HG03159 (cell line): ENCODE measurements at regions not wholly inside any gene's neighbourhood (a gene's known extent, or its start where the extent isn't known, plus 50 kb on each side); places are given as distances from the start of the nearest gene placed in this dataset.

Experiments used
- ATAC-seq: cut with Tn5 transposase; IDR thresholded peaks from one replicate; pipeline ENCODE4 v1.9.1; 2021; ENCODE audit warnings: mild to moderate bottlenecking, moderate library complexity; ENCODE audit not compliant: unreplicated experiment

DNA sequence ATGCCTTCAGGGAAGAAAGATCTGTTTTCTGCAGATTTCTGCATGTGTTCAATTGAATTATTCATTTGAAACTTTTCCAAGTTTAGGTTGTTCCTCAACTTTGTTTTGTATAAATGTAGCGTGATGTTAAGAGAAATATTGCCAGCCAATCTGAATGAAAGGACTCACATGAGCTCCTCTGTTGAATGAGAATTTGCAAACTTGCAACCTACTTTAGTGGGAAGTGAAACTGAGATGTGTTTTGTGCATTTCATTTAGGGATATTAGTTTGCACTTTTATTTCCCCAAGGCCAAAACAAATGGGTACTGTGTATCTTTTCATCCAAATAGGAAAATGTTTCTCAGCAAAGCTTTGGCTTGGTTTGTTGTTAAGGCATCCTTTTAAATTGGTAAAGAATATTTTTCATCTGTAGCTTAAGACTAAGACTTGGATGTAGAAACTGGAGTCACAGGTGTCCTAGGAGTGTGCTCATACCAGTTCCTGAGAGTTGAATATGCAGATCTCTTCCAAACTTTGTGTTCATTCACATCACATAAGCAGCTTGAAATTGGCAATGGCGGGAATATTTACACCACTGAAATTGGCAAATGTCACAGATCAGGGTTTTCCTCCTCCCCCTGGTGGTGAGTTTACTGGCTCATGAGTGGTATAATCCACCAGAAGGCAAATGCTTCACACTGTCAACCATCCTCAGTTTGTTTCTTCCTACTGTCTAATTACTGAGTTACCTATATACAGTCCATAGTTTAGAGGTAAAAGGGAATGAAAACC lies 193.6 kb upstream of the BANK1 start:
- peak; percentile 59 for ATAC-seq

DNA sequence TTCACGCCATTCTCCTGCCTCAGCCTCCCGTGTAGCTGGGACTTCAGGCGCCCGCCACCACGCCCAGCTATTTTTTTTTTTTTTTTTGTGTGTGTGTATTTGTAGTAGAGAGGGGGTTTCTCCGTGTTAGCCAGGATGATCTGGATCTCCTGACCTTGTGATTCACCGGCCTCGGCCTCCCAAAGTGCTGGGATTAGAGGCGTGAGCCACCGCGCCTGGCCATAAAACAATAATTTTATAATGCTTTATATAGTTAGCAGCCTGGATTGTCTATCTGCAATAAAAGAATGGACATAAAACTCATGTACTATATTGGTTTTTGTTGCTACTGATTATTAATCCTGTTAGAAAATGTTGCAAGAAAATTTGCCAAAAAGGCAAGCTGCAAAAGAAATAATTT lies 195.9 kb upstream of the BANK1 start:
- ATAC-seq, result no peak

DNA sequence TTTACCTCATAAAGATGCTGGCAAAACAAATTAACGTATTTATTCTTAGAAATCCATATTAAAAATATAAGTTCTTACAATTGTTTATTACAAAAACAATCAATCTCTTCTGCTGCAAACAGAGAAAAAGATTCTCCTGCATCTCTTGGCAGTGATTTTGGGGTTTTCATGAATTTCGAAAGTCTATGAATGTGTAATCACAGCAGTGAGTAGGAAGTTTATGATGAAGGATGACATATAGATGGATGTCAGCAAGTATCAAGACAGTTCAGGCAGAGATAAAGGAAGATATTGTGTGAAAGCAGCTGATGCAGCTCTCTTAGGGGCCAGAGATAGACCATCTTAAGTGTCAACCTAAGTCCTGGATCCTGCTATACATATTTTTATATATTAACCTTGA lies 196.9 kb upstream of the BANK1 start:
- no peak for ATAC-seq

DNA sequence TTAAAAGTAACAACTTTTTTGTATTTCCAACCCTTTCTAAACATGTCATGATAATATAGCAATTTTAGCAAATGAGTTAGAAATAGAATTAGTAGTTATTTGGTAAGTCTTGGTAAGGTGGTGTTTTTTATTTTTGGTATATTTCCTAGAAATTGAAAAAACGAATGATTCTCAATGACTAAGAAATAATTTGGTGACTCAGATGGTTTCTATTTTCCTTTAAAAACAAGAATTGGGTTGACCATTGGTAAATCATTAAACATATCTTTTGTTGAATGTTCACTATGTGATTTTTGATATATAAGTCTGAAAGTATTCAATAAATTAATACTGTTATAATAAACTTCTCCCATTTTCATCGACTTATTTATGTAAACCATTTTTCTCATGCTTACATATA lies 206.2 kb upstream of the BANK1 start:
- no peak for ATAC-seq

DNA sequence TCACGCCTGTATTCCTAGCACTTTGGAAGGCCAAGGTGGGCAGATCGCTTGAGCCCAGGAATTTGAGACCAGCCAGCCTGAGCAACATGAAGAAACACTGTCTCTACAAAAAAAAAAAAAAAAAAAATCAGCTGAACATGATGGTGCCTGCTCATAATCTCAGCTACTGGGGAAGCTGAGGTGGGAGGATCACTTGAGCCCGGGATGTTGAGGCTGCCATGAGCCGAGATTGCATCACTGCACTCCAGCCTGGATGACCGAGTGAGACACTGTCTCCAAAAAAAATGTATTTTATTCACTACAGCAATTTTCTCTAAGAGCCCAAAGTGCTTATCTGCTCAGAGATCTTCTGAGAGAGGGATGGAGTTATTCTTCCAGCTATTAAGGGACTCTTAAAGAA lies 215.8 kb upstream of the PPP3CA start:
- no peak for ATAC-seq

DNA sequence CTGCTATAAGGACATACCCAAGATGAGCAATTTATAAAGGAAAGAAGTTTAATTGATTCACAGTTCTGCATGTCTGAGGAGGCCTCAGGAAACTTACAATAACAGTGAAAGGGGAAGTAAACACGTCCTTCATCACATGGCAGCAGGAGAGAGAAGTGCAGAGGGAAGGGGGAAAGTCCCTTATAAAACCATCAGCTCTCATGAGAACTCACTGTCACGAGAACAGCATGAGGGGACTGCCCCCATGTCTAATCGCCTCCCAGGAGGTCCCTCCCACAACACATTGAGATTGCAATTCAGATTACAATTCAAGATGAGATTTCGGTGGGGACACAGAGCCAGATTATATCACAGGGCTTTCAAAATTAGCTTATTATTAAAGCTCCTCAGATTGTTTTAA lies 209.5 kb upstream of the PPP3CA start:
- ATAC-seq, result no peak

DNA sequence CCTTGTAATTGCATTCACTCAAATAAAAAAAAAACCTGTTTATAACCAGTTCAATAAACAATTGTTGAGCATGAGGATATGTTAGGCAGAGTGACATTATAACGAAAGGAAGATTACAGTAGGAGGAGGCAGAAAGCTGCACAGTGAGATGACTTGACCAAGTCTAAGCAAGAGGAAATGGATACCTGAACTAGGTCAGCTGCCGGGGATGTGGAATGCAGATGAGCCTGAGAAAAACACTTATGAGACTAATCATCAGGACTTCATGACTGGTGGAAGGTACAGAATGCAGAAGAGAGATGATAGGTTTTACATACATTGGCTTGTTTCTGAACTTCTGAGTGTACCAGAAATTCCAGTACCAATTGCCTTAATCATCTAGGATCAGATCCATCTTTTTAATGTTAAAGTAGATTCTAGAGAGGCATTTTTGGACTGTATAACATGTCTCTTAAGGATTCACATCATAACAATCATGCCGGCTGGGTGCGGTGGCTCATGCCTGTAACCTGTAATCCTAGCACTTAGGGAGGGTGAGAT lies 208.1 kb upstream of the PPP3CA start:
- ATAC-seq, result no peak

DNA sequence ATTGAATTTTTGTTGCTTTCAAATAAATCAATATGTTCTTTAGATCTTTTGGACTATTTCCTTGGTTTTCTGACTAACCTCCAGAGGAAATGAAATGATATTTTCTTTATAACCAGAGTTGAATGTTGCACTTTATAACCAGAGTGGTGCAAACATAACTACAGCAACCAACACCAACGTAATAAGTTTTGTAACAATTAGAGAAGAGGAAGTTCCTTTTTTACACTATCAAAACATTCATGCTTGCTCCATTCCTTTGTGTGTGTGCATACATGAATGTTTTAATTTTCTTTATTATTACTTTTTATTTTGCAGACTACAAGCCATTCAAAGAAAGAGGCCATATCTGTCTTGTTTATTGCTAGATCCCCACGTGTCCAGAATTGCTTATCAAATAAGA lies 193.0 kb upstream of the PPP3CA start:
- no peak for ATAC-seq

DNA sequence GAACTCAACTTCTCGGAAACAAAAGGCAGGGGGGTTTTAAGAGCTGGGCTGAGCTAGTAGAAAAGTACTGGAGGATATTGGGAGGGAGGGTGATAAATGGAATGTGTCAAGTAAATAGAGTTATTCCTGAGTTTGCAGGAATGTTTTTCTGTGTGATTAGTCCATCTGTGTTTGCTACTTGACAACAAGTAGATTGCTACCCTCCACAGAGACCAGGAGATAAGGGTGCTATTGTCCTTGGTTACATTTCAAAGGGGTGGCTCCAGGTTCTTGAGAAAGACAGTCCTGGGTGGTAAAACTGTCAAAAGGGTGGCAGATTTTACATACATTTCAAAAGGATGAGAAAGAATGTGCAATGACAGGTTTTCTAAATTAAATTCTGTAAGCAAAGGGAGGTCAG lies 181.2 kb upstream of the PPP3CA start:
- no peak for ATAC-seq

DNA sequence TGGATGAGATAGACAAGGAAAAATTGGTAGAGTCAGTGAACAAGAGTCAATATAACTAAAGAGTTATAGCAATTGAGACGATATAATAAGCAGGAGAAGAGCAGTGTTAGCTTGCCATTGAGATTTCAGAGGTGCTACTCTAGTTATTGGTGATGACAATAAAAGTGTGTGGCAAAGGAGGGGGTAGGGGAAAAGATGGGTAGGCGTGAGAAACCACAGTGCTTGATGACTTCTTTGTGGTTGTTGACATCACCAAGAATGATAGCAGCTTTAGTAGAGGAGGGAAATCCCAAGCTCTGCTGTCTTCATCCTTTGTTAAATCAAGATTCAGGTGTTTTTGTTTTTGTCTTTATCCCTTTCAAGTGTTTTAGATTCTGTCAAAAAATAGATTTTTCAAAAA lies 179.9 kb upstream of the PPP3CA start:
- ATAC-seq, result peak; percentile 90

DNA sequence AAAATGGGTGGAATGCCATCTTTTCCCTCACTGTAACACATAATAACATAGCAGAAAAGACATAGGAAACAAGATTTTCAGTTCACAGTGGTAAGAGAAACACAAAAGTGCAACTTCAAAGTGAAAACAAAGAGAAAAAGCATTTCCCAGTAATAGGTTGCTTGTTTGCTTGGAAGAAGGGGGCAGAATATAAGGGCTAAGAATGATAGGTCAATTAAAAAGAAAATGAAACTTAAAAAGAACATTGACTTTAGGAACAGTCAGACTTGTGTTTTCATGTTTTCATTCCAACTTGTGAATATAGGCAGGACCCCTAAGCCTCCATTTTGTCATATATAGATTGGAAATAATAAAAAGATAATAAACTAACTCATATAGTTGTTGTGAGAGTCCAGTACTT lies 168.2 kb upstream of the PPP3CA start:
- ATAC-seq, result no peak

DNA sequence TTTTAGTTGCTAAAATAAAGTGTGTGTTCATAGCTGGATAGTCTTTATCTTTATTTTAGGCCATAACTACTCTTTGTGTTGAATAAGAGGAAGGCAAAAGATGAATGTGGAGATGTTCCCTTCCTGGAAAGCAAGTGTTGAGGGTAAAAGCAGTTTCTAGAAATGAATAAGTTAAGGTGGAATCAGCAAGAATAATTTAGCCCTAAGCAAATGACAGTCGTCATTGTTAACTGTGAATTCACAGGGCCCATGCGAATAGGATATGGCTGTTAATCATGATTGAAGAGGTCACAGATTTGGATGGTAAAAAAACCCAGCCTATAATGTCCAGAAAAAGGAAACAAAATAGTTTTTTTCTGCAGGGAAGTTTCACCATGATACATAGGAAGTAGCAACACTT lies 167.8 kb upstream of the PPP3CA start:
- ATAC-seq, result no peak

DNA sequence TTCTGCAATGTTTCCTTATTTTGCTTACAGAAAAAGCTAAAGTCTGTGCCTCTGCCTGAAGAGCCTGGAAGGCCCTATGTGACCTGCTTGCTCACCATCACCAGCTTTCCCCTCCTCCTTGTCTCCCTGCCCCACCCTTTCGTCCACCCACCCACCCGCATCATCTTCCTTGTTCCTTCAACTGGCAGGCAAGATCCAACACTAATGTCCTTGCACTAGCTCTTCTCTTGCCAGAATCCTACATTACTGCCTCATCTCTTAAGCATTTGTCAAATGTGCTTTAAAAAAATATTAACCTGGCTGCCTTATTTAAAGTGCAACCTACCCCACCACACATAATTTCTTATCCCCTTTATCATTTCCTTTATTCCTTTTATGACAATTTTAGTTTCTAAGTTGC lies 165.1 kb upstream of the PPP3CA start:
- no peak for ATAC-seq

DNA sequence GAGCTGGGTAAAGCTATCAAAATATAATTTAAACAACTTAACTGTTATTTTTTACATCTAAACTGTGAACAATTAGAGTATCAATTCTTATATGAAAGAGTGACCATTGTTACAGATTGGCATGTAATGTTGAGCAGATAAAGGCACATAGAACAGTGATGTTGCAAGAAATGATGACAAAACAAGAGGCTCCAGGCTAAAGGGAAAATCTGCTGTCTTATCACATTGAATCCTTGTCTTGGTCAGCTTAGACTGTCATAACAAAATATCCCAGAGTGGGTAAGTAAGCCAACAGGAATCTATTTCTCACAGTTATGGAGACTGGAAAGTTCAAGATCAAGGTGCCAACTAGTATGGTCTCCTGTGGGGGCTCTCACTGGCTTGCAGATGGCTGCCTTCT lies 154.1 kb upstream of the PPP3CA start:
- ATAC-seq, result no peak

DNA sequence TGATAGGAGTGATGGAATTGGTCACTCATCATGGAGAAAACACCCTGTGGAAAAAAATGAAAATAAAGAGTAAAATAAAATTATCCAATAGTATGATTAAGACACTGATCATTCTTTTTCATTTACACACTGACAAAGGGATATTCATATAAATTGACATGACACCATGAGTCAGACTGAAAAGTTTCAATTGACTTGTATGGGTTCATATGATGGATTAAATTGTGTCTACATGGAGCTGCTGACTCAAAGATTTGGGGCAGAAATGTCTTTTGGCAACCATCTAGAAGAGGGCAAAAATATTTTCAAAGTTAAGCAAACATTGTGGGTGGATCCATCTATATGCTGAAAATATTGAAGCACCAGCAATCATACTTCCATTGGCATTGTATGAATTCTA lies 153.4 kb upstream of the PPP3CA start:
- no peak for ATAC-seq

DNA sequence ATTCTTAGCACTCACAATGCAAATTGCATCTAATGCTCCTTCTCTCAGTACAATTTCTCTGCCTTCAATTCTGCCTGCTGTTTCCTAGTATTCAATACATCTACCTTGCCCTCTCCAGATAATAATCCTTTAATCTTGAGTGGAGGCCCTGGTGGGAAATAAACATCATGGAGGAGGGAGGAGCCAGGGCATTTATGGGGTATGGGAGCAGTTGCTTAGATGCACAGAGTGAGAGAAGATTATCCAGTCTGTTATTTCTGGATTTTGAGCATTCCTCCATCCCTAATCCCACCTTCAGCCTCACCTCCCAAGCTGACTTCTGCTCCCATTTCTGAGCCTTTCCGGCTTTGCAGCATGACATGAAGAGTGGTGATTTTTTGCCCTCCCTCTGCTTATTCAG lies 127.9 kb upstream of the PPP3CA start:
- ATAC-seq, result no peak

DNA sequence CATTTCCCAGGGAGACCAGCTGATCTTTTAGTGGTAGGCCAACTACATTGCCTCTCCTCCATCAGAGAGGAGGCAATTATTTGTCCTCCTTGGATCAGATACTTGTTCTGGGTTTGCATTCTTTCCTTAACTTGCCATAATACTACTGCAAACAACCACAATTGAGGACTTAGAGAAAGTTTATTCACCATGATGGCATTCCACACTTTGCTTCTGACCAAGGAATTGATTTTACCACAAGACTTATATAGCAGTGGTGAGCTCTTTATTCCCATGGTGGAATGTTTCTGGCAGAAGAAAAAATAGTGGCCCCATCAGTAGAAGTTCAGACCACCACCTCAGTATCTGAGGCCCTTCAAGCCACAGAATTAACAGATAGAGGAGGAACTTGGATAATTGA lies 123.9 kb upstream of the PPP3CA start:
- ATAC-seq, result no peak

DNA sequence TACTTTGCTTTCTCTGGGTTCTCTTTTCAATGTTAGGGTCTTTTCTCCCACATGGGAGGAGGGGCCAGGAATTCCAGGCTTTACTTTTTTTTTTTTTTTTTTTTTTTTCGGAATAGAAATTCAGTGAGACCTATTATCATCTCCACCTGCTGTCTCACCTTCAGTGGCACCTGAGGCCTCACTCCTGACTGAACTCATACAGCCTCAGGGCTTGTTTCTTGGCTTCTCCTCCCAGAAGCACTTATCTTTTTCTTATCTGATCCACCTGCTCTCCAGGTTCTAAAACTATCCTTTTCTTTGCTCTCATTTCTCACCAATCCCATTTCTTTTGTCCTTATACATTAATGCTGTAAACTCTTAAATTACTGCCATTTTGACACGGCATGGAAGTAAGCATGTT lies 117.3 kb upstream of the PPP3CA start:
- ATAC-seq, result no peak

DNA sequence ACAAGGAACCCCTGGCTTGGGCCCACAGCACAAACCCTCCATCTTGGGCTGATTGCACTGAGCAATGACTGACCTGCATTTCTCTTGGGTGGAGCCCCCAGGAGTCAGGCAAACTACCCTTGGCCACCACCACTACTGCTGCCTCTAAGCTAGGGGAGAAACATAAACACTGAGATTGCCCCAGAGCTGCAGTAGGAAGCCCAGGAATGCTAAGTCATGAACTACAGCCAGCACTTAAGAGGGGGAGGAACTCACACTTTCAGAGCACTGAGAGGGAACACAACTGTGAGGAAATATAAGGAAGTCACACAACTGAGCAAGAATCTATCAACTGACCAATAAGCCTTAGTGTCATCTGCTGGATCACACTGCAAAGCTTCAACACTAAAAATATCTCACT lies 111.6 kb upstream of the PPP3CA start:
- ATAC-seq, result no peak

DNA sequence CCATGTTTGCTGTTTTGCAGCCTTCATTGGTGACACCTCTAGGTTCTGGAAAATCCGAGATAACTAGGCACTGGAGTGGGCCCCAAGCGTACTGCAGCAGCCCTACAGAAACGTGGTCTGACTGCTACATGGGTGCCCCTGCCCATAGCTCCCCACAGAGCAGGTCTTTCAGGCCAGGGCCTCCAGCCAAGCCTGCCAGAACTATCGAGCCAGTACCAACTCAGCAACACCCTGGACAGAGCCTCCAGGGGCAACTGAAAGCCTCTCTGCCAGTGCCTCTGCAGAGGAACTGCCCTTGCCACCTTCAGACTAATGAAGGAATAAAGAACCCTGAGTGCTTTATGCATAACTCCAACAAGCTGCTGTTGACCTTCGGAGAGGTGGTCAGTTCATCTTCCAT lies 111.1 kb upstream of the PPP3CA start:
- ATAC-seq, result no peak

DNA sequence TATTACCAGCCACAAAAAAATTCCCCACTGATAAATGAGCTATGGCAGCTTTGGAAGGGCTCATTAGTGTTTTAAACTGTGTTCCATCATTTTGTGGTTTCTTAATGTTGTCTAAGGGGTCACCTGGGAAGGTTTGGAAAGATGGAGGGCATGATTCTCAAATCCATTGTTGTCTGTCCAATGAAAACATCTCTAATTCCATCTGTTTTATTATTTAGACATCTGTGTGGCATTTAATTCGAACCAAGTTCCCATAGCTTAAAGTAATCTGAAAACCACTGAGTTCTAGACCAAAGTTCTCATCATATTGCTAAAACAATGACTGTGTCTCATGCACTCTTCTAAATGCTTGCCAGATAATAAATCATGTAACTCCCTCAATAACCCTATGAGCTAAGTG lies 103.8 kb upstream of the PPP3CA start:
- ATAC-seq, result no peak

DNA sequence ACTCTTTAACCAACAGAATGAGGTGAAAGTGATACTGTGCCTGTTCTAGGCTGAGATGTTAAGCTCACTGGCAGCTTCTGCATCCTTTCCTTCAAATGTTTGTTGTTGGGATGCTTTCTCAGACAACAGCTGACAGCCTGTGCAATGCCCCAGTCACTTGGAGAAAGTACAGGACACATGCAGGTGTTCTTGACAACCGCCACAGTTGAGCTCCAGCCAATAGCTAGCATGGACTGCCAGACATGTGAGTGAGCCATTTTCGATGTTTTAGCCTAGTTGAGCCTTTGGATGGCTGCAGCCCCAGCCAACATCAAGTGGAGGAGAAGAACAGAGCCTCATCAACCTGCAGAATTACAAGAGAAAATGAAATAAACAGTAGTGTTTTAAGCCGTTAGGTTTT lies 94.1 kb upstream of the PPP3CA start:
- ATAC-seq, result no peak

DNA sequence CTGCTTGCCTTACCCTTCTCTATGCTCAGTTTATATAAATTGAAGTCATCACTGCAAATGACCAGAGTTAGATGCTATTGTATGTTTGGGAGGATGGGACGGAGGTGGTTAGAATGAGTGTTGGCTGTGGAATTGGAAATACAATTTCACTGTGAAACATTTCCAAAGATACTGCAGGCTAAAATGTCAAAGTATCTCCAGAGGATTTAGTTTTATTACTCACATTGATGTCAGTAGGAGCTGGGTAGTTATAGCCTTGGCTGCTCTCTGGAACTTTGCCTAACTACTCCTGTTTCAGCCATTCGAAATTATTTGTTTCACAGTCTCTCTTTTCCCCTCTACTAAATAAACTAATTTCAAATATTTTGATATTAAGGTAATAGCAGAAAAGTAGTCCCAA lies 92.6 kb upstream of the PPP3CA start:
- ATAC-seq, result no peak
